HFFc6 (cell line): ENCODE measurements at regions not wholly inside any gene's neighbourhood (a gene's known extent, or its start where the extent isn't known, plus 50 kb on each side); places are given as distances from the start of the nearest gene placed in this dataset.

ENCODE experiments used
- DNase-seq: peaks from one replicate; pipeline ENCODE4 v3.0.0-alpha.2; 2018
- H3K27ac Mint-ChIP-seq: 2 replicates; pipeline ENCODE4 v1.8.0; 2020; ENCODE audit warnings: mild to moderate bottlenecking, mixed read lengths
- H3K27me3 Mint-ChIP-seq: 2 replicates; pipeline ENCODE4 v1.8.0; 2021; ENCODE audit warnings: mild to moderate bottlenecking, moderate library complexity, mixed read lengths; ENCODE audit not compliant: insufficient read depth
- H3K36me3 Mint-ChIP-seq: 2 replicates; pipeline ENCODE4 v1.8.0; 2021; ENCODE audit warnings: low read depth, mixed read lengths
- H3K4me1 Mint-ChIP-seq: 2 replicates; pipeline ENCODE4 v1.8.0; 2020; ENCODE audit warnings: low read depth, mixed read lengths
- H3K4me3 Mint-ChIP-seq: 2 replicates; pipeline ENCODE4 v1.8.0; 2020; ENCODE audit warnings: mild to moderate bottlenecking, moderate library complexity, mixed read lengths
- H3K9me3 Mint-ChIP-seq: 2 replicates; pipeline ENCODE4 v1.8.0; 2020; ENCODE audit warnings: mild to moderate bottlenecking, mixed read lengths
- TF ChIP-seq, protein P1 (sequence below): fragments of 200-600 bp; sonication (generic); IDR thresholded peaks from 2 replicates; pipeline ENCODE4 v1.5.0; 2021; ENCODE audit warnings: antibody characterized with exemption, mild to moderate bottlenecking

DNA sequence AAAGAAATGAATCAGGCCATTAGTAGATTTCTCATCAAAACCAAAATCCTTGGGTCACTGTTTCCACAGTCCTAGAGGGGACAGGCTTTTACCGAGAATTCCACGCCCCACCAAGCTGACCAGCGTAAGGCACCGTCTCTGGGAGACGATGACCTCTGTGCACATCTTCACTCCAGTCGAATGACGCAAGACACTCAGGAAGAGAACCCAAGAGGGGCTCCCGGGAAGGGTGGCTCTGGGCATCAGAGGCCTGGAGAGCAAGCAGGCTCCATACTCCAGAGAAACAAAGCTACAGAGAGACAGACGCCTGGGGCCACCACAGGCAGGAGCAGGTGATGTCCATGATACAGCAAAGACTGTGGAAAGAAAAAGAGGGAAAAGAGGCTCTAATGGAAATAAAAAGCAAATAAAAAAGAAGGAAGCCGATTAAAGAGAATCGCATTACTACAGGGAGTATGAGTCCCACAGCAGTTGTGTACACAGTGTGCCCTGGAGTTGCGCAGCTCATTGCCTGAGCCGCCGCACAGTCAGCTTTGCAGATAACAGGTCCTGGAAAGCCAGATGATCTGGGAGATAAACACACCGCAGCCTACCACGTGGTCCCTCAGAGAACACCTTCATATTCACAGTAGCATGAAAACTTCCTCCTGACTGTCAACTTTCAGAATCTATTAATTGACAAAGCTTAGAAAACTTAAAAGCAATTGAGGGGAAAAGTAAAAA is 572.7 kb upstream of the SALL3 start:
- no peaks in the 10 kb centered on the region for H3K4me1 Mint-ChIP-seq
- peaks cover 70% of the 10 kb centered on the region for H3K9me3 Mint-ChIP-seq
- no peaks in the 10 kb centered on the region; the same call in 1 of the 2 replicates for H3K27me3 Mint-ChIP-seq
- TF ChIP-seq, protein P1, sequence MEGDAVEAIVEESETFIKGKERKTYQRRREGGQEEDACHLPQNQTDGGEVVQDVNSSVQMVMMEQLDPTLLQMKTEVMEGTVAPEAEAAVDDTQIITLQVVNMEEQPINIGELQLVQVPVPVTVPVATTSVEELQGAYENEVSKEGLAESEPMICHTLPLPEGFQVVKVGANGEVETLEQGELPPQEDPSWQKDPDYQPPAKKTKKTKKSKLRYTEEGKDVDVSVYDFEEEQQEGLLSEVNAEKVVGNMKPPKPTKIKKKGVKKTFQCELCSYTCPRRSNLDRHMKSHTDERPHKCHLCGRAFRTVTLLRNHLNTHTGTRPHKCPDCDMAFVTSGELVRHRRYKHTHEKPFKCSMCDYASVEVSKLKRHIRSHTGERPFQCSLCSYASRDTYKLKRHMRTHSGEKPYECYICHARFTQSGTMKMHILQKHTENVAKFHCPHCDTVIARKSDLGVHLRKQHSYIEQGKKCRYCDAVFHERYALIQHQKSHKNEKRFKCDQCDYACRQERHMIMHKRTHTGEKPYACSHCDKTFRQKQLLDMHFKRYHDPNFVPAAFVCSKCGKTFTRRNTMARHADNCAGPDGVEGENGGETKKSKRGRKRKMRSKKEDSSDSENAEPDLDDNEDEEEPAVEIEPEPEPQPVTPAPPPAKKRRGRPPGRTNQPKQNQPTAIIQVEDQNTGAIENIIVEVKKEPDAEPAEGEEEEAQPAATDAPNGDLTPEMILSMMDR, result no peak
- no peak overlapping the region for H3K27ac Mint-ChIP-seq
- H3K4me3 Mint-ChIP-seq, result no peak overlapping the region
- DNase-seq, result no peak
- peaks cover 5% of the 10 kb centered on the region; the same call in 1 of the 2 replicates for H3K36me3 Mint-ChIP-seq

DNA sequence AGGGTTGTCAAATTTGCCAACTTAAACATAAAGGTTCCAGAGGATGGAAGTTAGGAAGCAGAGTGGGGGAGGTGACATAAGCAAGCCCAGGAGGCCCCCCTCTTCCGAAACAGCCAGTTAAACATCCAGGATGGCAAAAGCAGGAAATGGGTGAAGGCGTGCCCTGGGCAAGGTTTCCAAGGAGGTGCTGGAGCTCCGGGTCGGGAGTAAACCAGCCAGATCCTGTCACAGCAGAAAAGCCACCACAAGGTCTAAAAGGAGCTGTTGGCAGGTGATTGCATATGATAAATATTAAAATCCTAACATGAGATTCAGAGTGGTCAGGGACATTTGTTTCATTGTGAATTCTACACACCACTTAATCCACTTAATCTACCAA is 572.2 kb upstream of the SALL3 start:
- Mint-ChIP-seq H3K27me3 (no peaks in the 10 kb centered on the region; the same call in 1 of the 2 replicates), H3K9me3 (peaks cover 66% of the 10 kb centered on the region), H3K4me1 (no peaks in the 10 kb centered on the region), H3K36me3 (peaks cover 5% of the 10 kb centered on the region; the same call in 1 of the 2 replicates), H3K27ac (no peak overlapping the region), H3K4me3 (no peak overlapping the region)
- DNase-seq, result no peak
- TF ChIP-seq, protein P1, result no peak

DNA sequence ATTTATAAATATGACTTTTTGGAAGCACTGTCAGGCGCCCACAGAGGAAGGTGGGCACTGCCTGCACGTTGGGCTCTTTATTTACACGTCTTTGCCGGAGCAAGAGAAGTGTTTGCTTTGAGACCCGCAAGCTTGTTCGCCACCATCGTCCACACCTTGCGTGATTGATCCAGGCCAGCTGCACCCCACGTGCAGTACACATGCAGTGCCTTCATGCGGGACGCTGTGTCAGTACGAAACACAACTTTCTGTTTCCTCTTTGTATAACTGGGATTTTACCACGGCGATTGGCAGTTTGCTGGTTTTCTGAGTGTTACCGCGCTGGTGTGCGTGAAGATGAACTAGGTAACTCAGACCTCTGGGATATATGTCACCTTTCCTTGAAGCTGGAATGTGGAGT is 571.0 kb upstream of the SALL3 start:
- Mint-ChIP-seq H3K27me3 (no peaks in the 10 kb centered on the region; the same call in 1 of the 2 replicates), H3K4me1 (no peaks in the 10 kb centered on the region), H3K27ac (no peak overlapping the region), H3K36me3 (peaks cover 5% of the 10 kb centered on the region; the same call in 1 of the 2 replicates), H3K9me3 (peaks cover 60% of the 10 kb centered on the region), H3K4me3 (no peak overlapping the region)
- no peak for DNase-seq
- TF ChIP-seq, protein P1, result no peak

DNA sequence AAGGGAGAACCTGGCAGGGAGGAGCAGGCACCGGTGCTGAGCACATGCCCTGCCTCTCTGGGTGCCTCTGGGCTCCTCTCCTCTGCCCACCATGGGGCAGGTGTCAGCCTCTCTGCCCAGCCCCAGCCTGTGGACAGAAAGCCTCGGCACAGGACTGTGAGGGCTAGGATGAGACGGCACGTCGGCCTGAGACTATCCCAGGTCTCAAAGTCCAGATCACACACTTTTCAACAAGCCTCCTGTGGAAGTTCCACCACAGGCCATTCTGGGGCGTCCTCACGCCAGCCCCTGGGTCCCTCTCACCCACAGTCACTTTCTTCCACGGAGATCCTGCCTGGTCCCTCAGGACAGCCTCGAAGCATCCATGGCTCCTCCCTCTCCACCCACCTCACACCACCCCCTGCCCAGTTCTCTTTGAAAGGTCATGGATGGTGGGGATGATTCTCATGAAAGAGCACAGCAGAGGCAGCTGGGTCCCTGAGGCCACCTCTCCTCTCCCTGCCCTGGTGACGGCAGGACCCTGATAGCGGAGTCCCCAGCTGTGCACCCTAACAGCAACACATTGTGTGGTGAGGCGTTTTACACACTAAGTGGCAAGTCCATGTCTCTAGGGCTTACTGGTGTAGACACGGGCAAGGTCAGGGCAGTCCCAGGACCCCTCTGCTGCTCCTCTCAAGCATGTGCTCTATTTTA is 569.4 kb upstream of the SALL3 start:
- peaks cover 58% of the 10 kb centered on the region for H3K9me3 Mint-ChIP-seq
- TF ChIP-seq, protein P1, result no peak
- H3K4me3 Mint-ChIP-seq, result no peak overlapping the region
- peaks cover 5% of the 10 kb centered on the region; the same call in 1 of the 2 replicates for H3K36me3 Mint-ChIP-seq
- no peak overlapping the region for H3K27ac Mint-ChIP-seq
- no peaks in the 10 kb centered on the region for H3K4me1 Mint-ChIP-seq
- no peaks in the 10 kb centered on the region; the same call in 1 of the 2 replicates for H3K27me3 Mint-ChIP-seq
- no peak for DNase-seq

DNA sequence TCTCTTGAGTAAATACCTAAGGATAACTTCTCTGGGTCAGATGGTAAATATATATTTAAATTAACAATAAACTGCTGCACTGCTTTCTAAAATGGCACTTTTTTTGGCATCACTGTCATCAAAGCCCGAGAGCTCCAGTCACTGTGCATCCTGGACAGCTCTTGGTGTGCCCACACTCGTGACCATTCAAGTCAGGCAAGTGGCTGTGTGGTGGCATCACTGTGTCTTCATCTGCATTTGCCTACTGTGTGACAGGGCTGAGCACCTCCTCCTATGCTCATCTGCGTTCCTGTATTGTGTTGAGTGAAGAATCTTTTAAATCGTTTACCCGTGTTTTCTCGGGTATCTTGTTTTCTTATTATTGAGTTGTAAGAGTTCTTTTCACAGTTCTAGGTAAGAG is 568.1 kb upstream of the SALL3 start:
- Mint-ChIP-seq H3K27ac (no peak overlapping the region), H3K4me3 (no peak overlapping the region), H3K36me3 (peaks cover 5% of the 10 kb centered on the region; the same call in 1 of the 2 replicates), H3K4me1 (no peaks in the 10 kb centered on the region), H3K9me3 (peaks cover 55% of the 10 kb centered on the region), H3K27me3 (no peaks in the 10 kb centered on the region; the same call in 1 of the 2 replicates)
- DNase-seq, result no peak
- TF ChIP-seq, protein P1, result no peak
